C4-2B (cell line): ENCODE measurements at regions not wholly inside any gene's neighbourhood (a gene's known extent, or its start where the extent isn't known, plus 50 kb on each side); places are given as distances from the start of the nearest gene placed in this dataset.
"Not testable (repeated sequence)": the region's sequence is repeated elsewhere in the genome, so short reads cannot be mapped to it uniquely, and the experiment has no call there.

Experiments
- H3K27ac ChIP-seq: fragments of 450-650 bp; 2 replicates; pipeline ENCODE4 v1.5.1; 2017
- ZFX ChIP-seq: fragments of 450-650 bp; IDR thresholded peaks from 2 replicates; pipeline ENCODE4 v1.6.1; 2017
- TF ChIP-seq, protein P1 (sequence below): fragments of 450-650 bp; conservative IDR thresholded peaks from 2 replicates; pipeline ENCODE4 v1.5.1; 2017; ENCODE audit warnings: mild to moderate bottlenecking

DNA sequence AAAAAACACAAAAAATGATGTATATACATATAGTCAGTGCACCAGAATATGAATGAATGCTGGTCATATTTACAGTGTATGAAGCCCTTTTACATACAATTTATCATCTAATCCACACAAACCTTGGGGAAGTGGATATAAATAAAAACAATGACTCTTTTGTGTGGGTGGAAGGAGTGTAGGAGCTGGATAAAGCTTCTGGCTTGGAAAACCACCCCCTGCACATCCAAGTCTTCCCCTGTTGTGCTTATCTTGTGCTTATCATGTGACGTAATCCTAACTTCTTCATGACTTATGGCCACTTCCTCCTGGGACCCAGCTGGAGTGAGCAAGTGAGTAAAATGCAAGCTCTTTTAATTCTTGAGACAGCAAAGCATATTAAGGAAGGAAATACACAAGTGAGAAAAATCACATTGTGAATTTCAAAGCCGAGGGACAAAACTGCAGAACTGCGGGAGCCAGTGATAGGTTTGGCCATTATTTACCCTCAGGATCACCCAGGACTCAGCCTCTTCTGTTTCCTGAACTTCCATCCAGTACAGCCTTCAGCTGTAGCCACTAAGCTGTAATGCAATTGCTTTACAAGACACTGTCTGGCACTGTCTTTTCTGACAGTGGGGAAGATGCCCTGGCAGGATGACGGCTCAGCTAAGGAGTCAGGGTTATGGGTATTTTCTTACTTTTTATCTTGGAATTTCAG lies 104.0 kb upstream of the PPM1J start:
- no peak for TF ChIP-seq ZFX
- TF ChIP-seq, protein P1, sequence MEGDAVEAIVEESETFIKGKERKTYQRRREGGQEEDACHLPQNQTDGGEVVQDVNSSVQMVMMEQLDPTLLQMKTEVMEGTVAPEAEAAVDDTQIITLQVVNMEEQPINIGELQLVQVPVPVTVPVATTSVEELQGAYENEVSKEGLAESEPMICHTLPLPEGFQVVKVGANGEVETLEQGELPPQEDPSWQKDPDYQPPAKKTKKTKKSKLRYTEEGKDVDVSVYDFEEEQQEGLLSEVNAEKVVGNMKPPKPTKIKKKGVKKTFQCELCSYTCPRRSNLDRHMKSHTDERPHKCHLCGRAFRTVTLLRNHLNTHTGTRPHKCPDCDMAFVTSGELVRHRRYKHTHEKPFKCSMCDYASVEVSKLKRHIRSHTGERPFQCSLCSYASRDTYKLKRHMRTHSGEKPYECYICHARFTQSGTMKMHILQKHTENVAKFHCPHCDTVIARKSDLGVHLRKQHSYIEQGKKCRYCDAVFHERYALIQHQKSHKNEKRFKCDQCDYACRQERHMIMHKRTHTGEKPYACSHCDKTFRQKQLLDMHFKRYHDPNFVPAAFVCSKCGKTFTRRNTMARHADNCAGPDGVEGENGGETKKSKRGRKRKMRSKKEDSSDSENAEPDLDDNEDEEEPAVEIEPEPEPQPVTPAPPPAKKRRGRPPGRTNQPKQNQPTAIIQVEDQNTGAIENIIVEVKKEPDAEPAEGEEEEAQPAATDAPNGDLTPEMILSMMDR = no peak
- no peak overlapping the region for H3K27ac ChIP-seq

DNA sequence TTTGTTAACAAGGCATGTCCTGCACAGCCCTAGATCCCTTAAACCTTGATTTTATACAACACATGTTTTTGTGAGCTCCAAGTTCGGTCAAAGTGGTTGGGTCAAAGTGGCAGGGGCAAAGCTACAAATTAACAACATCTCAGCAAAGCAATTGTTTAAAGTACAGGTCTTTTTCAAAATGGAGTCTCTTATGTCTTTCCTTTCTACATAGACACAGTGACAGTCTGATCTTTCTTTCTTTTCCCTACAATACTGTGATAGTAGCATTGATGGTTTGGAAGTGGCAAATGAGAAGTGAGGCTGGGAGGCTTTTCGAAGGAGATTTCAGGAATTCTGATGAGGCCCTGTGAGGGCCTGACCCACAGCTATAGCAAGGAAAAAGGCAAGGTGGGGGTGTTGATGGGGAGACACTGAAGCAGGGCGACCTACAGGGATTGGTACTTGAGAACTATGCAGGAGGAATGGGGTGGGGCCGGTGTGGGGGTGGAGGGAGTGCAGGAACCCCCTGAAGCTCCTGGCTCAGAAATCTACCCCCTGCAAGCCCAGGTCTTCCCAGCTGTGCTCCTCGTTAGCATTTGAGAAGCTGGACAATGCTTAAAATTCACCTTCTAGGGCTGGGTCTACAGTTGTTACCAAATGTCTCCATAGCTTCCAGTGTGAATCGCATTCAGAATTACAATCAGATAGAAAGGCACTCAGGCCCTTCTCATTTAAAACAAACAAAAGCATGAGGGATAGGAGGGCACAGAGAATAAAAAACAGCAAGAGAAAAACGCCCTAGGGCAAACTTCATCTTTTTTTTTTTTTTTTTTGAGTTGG lies 102.6 kb upstream of the PPM1J start:
- H3K27ac ChIP-seq = no peak overlapping the region
- TF ChIP-seq, protein P1 = no peak
- TF ChIP-seq ZFX = no peak

DNA sequence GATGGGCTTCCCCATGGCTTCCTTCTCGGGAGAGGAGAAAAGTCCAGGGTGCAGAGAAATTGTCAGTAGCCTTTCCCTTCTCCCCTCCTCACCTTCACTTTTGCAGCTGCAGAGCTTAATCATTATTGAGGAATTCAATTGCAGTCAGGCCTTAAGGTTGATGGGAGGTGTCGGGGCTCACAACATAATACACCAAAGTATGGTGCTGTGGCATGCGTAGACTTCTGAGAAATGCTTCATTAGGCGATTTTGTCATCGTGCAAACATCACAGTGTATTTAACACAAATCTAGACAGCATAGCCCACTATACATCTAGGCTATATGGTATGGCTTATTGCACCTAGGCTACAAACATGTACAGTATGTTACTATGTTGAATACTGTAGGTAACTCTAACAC lies 100.2 kb upstream of the PPM1J start:
- TF ChIP-seq, protein P1 = no peak
- no peak for TF ChIP-seq ZFX
- H3K27ac ChIP-seq = no peak overlapping the region

DNA sequence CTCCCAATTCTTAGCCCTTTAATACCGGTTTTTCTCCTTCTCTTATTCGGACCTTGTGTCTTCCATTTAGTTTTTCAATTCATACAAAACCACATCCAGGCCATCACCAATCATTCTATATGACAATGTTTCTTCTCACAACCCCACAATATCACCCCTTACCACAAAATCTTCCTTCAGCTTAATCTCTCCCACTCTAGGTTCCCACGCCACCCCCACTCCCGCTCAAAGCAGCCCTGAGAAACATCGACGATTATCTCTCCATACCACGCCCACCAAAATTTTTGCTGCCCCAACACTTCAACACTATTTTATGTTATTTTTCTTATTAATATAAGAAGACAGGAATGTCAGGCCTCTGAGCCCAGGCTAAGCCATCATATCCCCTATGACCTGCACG lies 99.5 kb upstream of the PPM1J start:
- not testable (repeated sequence) for H3K27ac ChIP-seq

DNA sequence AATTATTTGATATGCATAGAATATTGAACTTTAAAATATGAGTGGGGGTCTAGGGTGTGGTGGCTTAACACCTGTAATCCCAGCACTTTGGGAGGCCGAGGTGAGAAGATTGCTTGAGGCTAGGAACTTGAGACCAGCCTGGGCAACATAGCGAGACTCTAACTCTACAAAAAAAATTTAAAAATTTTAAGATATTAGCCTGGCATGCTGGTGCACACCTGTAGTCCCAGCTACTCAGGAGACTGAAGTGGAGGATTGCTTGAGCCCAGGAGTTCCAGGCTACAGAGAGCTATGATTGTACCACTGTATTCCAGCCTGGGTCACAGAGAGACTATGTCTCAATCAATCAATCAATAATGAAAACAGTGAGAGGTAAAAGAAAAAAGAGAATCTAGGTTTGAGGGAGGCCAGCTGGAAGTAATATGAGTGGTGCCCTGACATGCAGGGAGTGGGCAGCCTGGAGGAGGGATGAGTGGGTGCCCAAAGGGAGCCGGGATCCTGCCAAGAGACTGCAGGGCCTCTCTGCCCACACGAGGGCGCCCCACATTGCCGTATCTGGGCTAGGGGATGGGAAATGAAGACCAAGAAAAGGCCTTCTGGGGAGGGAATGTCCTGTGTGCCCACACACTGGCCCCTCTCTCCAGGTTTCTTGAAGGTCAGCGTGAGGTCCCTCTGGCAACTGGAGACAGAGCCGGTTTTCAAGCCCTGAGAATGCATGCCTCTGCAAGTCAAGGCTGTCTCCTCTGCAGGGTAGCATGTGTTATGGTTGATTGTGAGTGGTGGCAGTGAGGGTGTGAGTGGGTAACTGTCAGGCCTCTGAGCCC lies 93.9 kb upstream of the PPM1J start:
- TF ChIP-seq, protein P1 = peak; percentile 96
- no peak for TF ChIP-seq ZFX
- H3K27ac ChIP-seq = no peak overlapping the region

DNA sequence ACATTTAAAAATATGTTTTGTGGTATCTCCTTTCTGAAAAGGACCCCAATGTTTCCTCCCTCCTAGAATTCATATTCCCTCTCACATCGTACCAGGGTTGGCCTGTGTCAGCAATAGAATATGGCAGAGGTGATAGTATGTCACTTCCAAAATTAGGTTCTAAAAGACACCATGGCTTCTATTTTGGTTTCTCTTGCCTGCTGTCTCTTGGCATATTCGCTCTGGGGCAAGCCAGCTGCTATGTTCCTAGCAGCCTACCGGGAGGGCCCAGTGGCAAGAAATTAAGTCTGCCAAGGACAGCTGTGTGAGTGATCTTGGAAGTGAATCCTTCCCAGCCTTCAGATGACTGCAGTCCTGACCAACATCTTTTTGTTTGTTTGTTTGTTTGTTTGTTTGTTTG lies 92.9 kb upstream of the PPM1J start:
- no peak for TF ChIP-seq ZFX
- TF ChIP-seq, protein P1 = no peak
- H3K27ac ChIP-seq = no peak overlapping the region

DNA sequence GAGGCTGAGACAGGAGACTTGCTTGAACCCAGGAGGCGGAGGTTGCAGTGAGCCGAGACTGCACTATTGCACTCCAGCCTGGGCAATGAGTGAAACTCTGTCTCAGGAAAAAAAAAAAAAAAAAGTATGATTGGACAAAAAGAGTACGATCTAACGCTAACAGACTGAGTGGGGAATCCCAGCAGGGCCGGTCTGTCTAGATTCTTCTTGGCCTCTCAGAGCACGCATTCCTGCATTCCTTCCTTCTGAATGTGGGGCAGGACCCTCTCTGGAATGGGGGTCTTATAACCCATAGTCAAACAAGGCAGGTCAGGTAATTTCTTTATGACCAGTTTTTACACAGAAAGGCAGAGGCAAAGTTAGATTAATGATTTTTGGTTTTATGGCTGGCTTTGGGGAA lies 92.0 kb upstream of the PPM1J start:
- TF ChIP-seq, protein P1 = no peak
- no peak for TF ChIP-seq ZFX
- no peak overlapping the region for H3K27ac ChIP-seq
